Nucleus accumbens (tissue), 56 donors: ENCODE measurements at regions not wholly inside any gene's neighbourhood (a gene's known extent, or its start where the extent isn't known, plus 50 kb on each side); places are given as distances from the start of the nearest gene placed in this dataset.
A peak's percentile ranks its signal among the peaks of the same experiment; 100 is the strongest.
"Not testable (repeated sequence)": the region's sequence is repeated elsewhere in the genome, so short reads cannot be mapped to it uniquely, and the experiment has no call there.

Experiments
- DNase-seq, 56 donors: peaks; one replicate each; lab custom pipeline; 2025; lab: John Stamatoyannopoulos, UW

DNA sequence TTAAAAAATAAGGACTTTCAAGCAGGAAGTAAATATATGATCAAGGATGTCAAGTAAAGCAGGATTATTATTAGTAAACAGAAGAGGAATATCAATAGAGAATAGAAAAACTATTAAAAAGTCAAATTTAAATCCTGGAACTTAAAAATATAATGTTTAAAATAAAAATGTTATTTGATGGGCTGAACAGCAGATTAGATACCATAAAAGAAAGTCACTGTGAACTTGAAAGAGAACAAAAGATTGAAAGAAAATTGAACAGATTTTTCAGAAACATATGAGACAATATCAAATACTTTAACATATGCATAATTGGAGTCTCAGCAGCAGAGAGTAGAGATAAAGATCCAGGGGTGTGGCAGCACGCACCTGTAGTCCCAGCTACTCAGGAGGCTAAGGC is 1213.7 kb upstream of the AUTS2 start:
- DNase-seq: no peak

DNA sequence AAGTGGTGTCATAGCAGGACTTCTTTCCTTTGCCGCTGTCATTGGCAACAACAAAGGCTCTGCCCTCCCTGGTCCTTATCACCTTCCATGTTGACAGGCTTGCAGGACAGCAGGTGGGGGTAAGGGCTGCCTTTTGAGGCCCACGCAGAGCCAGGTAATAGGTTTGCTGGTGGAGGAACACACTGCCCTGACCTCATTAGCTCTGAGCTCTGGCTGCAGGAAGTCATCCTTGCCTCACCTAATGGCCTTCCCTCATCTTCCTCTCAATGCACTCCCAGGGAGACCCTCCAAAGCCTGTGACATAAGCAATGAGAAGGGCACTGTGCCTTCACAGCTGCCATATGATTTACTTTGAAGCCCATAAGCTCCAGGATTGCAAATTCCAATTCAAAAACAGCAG is 1205.2 kb upstream of the AUTS2 start:
- no peak for DNase-seq

DNA sequence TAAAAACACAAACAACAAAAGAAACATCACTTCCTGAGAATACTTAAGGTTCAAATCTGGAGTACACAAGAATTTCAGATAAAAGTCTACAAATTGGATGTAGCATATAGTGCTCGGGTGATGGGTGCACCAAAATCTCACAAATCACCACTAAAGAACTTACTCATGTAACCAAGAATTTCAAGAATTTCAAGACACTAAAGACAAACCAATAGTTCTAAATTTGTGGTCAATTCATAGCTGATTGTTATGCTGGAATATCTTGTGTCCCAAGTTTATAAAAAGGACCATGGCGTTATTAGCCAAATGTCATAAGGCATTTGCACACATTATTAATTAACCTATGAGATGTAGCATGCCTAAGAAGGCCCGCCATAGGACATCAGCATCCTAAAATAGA is 1204.1 kb upstream of the AUTS2 start:
- no peak for DNase-seq

DNA sequence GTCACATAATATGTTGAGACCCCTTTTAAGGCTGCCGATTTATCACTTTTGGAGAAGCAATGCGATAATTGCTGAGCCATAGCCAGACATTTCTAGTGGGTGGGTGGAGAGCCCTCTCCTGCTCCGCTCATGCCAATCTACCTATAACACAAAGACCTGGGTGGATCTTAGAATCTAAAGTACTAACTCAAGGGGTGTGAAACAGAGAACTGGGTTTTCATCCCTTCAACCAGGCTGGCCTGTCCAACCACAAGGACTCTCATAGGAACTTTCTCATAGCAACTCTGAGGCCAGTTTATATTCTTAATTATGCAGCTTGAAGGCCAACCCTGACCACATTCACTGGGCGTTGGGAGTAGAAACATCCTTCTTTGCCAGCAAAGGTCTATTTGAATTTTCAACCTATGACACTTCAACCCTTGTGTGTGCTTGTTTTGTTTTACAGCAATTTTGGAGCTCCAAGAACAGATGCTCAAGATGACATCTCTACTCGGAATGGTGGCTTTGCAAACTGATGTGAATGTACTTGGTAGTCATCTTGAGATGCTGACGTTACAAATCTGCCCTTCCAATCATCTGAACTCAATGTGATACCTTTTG is 1198.2 kb upstream of the AUTS2 start:
- DNase-seq: no peak

DNA sequence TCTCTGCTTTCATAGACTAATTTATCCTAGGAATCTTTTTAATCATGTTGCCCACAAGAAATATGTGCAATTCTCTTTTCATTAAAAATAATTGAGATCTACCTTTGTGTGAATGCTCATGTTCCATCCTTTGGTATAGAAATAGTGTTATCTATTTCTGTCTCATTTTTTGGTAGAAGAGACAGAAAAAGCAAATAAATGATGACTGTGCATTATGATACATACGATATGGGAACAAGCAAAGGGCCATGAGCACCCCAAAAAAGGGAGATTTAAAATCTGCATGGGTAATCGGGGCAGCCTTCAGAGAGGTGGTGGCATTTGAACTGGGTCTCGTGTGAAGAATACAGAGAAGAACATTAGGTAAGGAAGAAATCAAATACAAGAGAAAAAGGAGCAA is 1197.5 kb upstream of the AUTS2 start:
- no peak for DNase-seq

DNA sequence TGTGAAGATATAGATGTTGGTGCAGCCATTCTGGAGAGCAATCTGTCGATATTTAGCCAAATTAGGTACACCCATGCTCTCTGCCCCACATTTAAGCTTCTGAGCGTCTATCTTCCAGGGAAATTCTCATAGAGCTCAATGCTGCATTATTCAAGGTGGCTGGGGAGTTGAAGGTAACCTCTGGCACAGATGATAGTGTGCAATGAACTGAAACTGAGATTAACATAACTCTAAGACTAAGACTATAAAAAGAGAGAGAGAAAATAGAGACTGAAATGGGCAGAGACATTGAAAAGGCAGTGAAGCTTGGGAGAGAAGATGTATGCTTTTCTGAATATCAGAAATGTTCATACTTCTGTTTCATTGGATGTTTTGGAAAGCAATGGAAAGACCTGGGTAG is 1197.0 kb upstream of the AUTS2 start:
- DNase-seq: no peak

DNA sequence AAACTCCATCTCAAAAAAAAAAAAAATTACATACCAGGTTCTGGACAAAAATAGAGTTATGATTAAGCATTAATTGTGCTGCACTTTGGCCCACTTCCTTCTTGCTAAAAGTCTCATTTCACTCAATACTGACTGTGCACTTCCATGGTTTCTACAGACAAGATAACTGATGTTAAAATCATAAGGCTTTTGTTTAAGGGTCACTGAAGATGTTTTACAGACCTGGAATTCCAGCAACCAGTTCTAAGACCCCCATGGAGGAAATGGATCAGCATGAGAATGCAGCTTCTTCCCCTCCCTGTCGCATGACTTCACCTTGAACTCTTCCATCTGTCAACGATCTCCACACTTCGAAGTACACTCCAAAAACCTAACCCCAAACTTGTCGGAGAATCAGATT is 1191.8 kb upstream of the AUTS2 start:
- DNase-seq: no peak

DNA sequence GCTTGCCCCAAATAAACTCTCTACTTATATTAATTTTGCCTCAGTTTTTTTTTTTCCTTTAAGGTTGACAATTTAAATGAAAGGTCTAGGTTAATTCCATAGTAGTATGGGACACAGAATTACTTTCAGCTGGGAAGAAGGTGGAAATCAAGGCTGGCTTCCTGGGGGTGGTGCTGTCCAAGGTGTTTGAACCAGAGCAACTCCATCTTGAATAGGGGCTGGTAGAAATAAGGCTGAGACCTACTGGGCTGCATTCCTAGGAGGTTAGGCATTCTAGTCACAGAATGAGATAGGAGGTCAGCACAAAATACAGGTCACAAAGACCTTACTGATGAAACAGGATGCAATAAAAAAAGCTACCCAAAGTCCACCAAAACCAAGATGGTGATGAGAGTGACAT is 1190.8 kb upstream of the AUTS2 start:
- DNase-seq: no peak

DNA sequence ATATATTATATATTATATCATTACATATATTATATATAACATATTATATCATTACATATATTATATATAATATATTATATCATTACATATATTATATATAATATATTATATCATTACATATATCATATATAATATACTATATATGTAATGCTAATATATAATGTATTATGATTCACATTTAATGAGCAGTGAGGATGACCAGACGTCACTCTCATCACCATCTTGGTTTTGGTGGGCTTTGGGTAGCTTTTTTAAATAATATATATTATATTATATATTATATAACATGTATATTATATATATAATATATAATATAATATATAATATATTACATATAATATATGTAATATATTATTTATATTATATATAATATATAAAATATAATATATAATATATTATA is 1189.4 kb upstream of the AUTS2 start:
- DNase-seq: no peak

DNA sequence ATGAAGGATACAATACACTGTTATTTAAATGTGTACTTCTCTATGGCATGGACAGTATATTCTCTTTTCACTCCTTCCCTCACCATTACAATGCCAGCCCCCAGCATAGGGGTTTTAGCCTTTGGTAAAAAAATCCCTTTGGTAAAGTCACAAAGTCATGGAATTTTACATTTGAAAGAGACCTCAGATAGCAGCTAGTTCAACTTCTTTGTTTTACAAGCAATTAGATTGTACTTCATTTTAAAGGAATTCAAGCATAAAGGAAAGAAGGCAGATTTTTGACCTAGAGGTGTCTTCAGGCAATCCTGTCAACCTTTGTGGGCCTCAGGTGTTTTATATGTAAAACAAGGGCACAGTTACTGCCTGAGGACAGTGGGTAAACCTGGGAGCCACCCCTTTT is 1188.4 kb upstream of the AUTS2 start:
- DNase-seq: no peak

DNA sequence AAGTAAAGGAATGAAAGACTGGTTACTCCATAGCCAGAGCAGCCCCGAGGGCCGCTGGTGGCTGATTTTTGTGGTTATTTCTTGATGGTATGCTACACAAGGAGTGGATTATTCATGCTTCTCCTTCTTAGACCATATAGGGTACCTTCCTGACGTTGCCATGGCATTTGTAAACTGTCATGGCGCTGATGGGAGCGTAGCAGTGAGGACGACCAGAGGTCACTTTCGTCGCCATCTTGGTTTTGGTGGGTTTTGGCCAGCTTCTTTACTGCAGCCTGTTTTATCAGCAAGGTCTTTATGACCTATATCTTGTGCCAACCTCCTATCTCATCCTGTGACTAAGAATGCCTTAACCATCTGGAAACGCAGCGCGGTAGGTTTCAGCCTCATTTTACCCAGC is 1187.6 kb upstream of the AUTS2 start:
- DNase-seq: not testable (repeated sequence)

DNA sequence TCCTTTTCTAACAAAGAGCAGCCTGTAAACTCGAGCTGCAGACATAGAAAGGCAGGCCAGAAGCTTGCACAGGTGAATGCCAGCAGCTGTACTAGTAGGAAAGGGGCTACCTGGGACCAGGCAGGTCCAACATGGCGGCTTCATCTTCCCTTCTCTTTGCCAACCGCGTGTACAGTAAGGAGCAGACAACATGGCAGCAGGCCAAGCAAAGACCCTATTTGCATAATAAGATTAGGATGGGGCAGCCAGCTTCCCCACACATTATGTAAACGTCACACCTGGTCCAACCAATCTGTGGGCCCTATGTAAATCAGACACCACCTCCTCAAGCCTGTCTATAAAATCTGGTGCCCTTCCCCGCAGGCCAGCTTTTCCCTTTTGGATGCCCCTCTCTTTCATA is 1186.5 kb upstream of the AUTS2 start:
- no peak for DNase-seq

DNA sequence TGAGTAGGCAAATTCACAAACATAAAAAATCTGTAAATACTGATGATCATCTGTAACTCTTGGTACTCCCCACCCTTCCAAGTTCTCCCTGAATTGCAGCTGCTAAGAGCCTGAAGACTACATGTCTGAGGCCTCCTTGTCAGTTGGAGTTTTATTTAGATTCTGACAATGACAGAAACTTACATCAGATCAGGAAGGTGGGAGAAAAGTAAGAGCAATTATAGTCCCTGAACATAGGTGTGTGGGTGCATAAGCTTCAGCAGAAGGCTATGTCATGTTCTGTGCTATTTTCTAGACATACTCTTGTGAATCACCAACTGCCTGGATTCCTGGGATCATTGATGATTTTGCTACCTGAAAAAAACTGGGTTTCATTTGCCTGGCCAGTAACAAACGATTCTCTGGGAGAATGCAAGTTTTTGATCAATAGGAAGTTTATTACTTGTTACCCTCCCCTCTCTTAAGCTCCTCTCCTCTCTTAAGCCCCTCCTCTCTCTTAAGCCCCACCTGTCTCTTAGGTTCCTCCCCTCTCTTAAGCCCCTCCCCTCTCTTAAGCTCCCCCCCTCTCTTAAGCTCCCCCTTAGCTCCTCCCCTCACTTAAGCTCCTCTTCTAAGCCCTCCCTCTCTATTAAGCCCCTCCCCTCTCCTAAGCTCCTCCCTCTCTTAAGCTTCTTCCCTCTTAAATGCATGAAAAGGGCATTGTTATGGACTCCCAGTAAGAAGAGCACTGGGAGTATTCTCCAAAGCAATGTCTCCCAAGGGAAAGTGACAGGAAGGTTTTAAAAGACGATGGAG is 1183.4 kb upstream of the AUTS2 start:
- DNase-seq: peak in 5 of 56 donors; percentile 5 to 46 (median 13)

DNA sequence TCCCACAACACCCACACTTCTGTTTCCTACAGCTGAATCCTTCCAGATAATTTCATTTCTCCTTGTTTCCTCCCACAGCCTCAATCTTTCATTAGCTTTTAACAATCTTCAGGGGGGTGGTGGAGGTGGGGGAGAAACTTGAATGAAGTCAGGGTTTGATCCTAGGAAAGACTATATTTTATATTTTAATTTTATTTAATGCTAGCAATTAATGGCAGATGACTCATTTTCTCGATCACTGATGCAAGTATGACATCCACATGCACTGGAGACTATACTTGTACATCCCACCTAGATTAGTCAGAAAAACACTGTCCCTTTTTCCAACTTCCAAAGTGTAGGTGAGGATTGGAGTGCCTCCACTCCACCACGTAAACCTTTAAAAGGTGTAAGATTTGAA is 1181.3 kb upstream of the AUTS2 start:
- DNase-seq: peak in 3 of 56 donors; percentile 12 to 25 (median 21)

DNA sequence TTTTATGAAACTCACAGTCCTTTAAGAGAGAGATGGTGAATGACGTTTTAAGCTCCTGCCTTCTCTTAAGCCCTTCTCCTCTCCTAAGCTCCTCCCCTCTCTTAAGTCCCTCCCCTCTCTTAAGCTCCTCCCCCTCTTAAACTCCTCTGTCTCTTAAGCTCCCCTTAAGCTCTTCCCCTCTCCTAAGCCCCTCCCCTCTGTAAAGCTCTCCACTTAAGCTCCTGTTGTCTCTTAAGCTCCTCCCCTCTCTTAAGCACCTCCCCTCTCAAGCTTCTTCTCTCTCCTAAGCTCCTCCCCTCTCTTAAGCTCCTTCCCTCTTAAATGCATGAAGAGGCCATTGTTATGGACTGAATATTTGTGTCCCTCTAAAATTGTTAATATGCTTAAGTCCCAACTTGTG is 1180.6 kb upstream of the AUTS2 start:
- no peak for DNase-seq

DNA sequence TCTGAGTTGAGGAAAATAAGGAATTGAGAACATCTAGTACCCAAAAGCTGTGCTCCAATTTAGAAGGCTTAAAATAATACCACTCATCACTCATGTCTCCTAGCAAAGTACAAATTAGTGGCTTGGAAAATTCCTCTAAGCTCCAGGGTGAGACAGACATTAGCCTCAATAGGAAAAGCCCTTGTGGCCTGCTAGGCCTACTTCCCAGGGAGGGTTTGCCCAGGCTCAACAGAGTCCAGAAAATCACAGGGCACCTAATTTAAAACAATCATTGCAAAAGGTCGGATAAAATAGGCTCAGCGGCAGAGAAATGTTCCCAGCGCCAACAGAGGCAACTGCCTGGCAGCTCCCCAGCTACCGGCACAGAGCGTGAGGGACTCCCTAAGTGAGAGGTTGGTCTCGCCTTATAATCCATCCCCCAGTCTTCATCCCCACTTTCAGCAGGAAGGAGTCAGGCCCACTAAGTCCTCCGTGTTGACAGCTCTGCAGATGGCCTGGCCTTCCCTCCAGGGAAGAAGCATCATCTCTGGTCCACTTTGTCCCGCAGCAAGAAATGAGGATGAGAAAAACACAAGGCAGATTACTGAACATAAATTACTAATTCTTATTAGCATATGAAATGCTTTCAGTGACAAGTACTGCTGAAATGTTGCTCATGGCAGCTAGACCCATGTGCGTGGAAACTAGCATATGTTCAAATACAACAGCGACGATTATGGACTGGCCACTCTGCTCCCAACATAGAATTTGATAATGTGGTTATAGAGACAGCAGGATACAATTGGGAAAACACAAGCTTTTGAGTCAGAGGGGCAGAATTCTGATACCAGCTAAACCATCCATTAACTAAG is 1177.7 kb upstream of the AUTS2 start:
- DNase-seq: peak in 40 of 56 donors; percentile 2 to 74 (median 31)

DNA sequence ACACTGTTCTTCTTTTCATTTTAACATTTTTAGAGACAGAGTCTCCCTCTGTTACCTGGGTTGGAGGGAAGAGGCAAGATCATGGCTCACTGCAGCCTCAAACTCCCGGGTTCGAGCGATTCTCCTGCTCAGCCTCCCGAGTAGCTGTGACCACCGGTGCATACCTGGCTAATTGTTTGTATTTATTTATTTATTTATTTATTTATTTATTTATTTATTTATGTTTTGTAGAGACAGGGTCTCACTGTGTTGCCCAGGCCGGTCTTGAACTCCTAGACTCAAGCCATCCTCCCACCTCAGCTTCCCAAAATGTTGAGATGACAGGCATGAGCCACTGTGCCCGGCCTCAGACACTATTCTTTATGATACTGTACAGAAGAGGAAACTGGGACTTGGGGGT is 1176.6 kb upstream of the AUTS2 start:
- DNase-seq: no peak

DNA sequence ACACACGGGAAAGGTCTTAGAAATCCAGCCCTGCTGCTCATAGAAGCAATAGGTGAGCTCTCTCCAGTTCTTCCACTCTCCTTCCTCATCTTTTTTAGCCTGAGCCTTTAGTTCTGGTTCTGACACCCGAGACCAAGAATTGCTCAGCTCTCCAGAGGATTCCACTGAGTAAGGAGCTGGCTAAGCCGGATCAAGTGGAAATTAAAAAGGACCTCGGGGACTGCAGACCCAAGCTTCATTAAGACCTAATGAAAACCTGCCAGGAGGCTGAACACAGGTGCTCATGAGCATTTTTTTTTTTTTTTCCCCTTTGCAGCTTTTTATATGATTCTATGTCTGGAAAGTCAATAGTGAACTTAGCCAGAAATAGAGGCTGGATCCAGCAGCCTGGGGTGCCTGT is 1176.0 kb upstream of the AUTS2 start:
- no peak for DNase-seq

DNA sequence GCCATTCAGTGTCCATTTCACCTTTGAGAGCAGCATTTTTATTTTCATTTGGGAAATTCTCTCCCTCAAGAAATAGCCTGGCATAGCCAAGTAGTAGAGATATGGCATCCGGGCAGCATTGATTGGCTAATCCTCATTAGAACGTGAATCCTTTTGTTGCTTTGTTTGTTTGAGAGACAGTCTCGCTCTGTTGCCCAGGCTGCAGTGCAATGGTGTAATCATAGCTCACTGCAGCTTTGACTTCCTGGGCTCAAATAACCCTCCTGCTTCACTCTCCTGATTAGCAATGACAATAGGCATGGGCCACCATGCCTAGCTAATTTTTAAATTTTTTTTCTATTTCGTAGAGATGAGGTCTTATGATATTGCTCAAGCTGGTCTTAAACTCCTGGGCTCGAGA is 1174.9 kb upstream of the AUTS2 start:
- DNase-seq: no peak

DNA sequence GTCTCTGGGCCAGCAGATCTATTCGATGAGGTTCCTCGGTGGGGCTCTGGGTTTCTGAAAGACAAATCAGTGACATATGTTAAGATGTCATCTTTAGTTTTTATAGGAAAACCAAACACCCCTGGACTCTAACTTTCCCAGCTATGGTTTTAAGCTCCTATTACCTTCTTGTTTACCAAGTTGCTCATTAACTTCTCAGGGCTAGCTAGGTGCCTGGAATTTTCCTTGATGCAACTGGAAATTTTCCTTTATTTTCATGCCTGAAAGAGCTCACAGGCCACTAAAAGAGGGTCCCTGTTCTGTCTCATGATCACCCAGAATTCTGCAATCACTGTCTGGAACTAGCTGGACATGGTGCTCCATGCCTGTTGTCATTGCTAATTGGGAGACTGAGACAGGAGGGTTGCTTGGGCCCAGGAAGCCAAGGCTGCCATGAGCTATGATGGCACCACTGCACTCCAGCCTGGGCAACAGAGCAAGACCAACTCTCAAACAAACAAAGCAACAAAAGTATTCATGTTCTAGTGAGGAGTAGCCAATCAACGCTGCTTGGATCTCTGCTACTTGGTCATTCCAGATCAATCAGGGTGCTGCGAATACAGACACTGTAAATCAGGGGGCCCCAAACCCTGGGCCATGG is 1173.5 kb upstream of the AUTS2 start:
- no peak for DNase-seq

DNA sequence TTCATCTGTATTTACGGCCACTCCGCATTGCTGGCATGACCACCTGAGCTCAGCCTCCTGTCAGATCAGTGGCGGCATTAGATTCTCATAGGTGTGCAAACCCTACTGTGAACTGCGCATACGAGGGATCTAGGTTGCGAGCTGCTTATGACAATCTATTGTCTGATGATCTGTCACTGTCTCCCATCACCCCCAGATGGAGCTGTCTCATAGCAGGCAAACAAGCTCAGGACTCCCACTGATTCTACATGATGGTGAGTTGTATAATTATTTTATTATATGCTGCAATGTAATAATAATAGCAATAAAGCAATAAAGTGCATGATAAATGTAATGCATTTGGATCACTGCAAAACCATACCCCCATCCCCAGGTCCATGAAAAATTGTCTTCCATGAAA is 1172.9 kb upstream of the AUTS2 start:
- peak in 11 of 56 donors; percentile 2 to 29 (median 13) for DNase-seq
